WERI-Rb-1 (cell line): ENCODE measurements at regions not wholly inside any gene's neighbourhood (a gene's known extent, or its start where the extent isn't known, plus 50 kb on each side); places are given as distances from the start of the nearest gene placed in this dataset.

Experiments
- DNase-seq: peaks from one replicate; pipeline ENCODE4 v3.0.0-alpha.2; 2020
- H3K27ac ChIP-seq: fragments of 250-450 bp; sonication (Bioruptor Pico); 2 replicates; pipeline ENCODE4 v1.5.1; 2020; ENCODE audit warnings: mild to moderate bottlenecking, moderate library complexity
- H3K27me3 ChIP-seq: fragments of 250-450 bp; sonication (Bioruptor Pico); 2 replicates; pipeline ENCODE4 v1.5.1; 2021; ENCODE audit warnings: mild to moderate bottlenecking, low read depth, moderate library complexity; ENCODE audit not compliant: insufficient read depth, severe bottlenecking
- H3K36me3 ChIP-seq: fragments of 250-450 bp; sonication (Bioruptor Pico); 2 replicates; pipeline ENCODE4 v1.5.1; 2020; ENCODE audit warnings: mild to moderate bottlenecking, moderate library complexity
- H3K4me3 ChIP-seq: 2 replicates; pipeline ENCODE4 v1.5.1; 2011; ENCODE audit warnings: low read depth, mild to moderate bottlenecking, control low read depth, low read length
- H3K9me3 ChIP-seq: fragments of 250-450 bp; sonication (Bioruptor Pico); 2 replicates; pipeline ENCODE4 v1.5.1; 2021; ENCODE audit warnings: mild to moderate bottlenecking, moderate library complexity; ENCODE audit not compliant: severe bottlenecking
- CTCF ChIP-seq: IDR thresholded peaks from 2 replicates; pipeline ENCODE4 v1.5.1; 2011; ENCODE audit warnings: low read depth, mild to moderate bottlenecking, control low read depth, inconsistent platforms, low read length

- Histone ChIP-seq H3K36me3 (no peaks in the 10 kb centered on the region), H3K27me3 (no peaks in the 10 kb centered on the region), H3K27ac (peak overlapping the region; percentile 69), H3K9me3 (no peaks in the 10 kb centered on the region), H3K4me3 (no peak overlapping the region)
- DNase-seq, result no peak
- TF ChIP-seq CTCF, result no peak
Observed at GRCh38 chr11:116510166-116510565, 262.6 kb downstream of the BUD13 start.

GRCh38 chr11:116509551-116509950 lies 263.2 kb downstream of the BUD13 start:
- DNase-seq, result peak; percentile 68
- Histone ChIP-seq H3K9me3 (no peaks in the 10 kb centered on the region), H3K27ac (peak overlapping the region; percentile 14; the same call in 1 of the 2 replicates), H3K27me3 (no peaks in the 10 kb centered on the region), H3K4me3 (no peak overlapping the region), H3K36me3 (no peaks in the 10 kb centered on the region)
- no peak for TF ChIP-seq CTCF

- no peak overlapping the region for H3K4me3 ChIP-seq
- TF ChIP-seq CTCF, result no peak
- no peaks in the 10 kb centered on the region for H3K36me3 ChIP-seq
- no peak for DNase-seq
- H3K9me3 ChIP-seq, result no peaks in the 10 kb centered on the region
- H3K27me3 ChIP-seq, result no peaks in the 10 kb centered on the region
- H3K27ac ChIP-seq, result no peak overlapping the region
Observed at GRCh38 chr11:116507849-116508695, 264.7 kb downstream of the BUD13 start.

GRCh38 chr11:116507016-116507415 lies 265.8 kb downstream of the BUD13 start:
- no peaks in the 10 kb centered on the region for H3K27me3 ChIP-seq
- no peak overlapping the region for H3K4me3 ChIP-seq
- H3K9me3 ChIP-seq, result no peaks in the 10 kb centered on the region
- no peak for DNase-seq
- H3K36me3 ChIP-seq, result no peaks in the 10 kb centered on the region
- no peak for TF ChIP-seq CTCF
- no peak overlapping the region for H3K27ac ChIP-seq

GRCh38 chr11:116506263-116506825 lies 266.4 kb downstream of the BUD13 start:
- H3K4me3 ChIP-seq, result no peak overlapping the region
- no peak for TF ChIP-seq CTCF
- DNase-seq, result no peak
- no peaks in the 10 kb centered on the region for H3K9me3 ChIP-seq
- no peaks in the 10 kb centered on the region for H3K36me3 ChIP-seq
- no peaks in the 10 kb centered on the region for H3K27me3 ChIP-seq
- H3K27ac ChIP-seq, result peak overlapping the region; percentile 35; the same call in 1 of the 2 replicates
